D721Med (cell line): ENCODE measurements at regions not wholly inside any gene's neighbourhood (a gene's known extent, or its start where the extent isn't known, plus 50 kb on each side); places are given as distances from the start of the nearest gene placed in this dataset.

Source experiments
- DNase-seq: peaks from one replicate; pipeline ENCODE4 v3.0.0; 2011; ENCODE audit warnings: low spot score; ENCODE audit not compliant: insufficient read length
- FAIRE-seq: peaks from 2 replicates; lab custom pipeline; 2011; peaks lifted over from hg19 to GRCh38; lab: Jason Lieb, UNC
- CTCF ChIP-seq: IDR thresholded peaks from 2 replicates; pipeline ENCODE4 v1.5.1; 2012; ENCODE audit warnings: mild to moderate bottlenecking, control low read depth; ENCODE audit not compliant: insufficient read depth; ENCODE audit errors: missing control alignments

GRCh38 chr7:18126281-18126680, 98.6 kb upstream of the PRPS1L1 start:
- no peak for TF ChIP-seq CTCF

GRCh38 chr7:18128846-18129245, 101.2 kb upstream of the PRPS1L1 start:
- DNase-seq, result no peak
- no peak for FAIRE-seq
- TF ChIP-seq CTCF, result no peak

More at GRCh38 chr7:18126281-18126680, 98.6 kb upstream of the PRPS1L1 start:
- DNase-seq (no peak), FAIRE-seq (no peak)

- DNase-seq, result no peak
- no peak for FAIRE-seq
- no peak for TF ChIP-seq CTCF
Measured at GRCh38 chr7:18132811-18133210, 105.2 kb upstream of the PRPS1L1 start.

- TF ChIP-seq CTCF, result no peak
- FAIRE-seq (no peak), DNase-seq (no peak)
Measured at GRCh38 chr7:18133921-18134320, 106.3 kb upstream of the PRPS1L1 start.

GRCh38 chr7:18140943-18141342, 113.3 kb upstream of the PRPS1L1 start:
- FAIRE-seq (no peak), DNase-seq (no peak)
- TF ChIP-seq CTCF, result no peak

- FAIRE-seq (no peak), DNase-seq (no peak)
- TF ChIP-seq CTCF, result no peak
Measured at GRCh38 chr7:18144166-18144565, 116.5 kb upstream of the PRPS1L1 start.

GRCh38 chr7:18145160-18145559, 117.5 kb upstream of the PRPS1L1 start:
- no peak for TF ChIP-seq CTCF
- DNase-seq (no peak), FAIRE-seq (no peak)
